ENCODE measurements at regions not wholly inside any gene's neighbourhood (a gene's known extent, or its start where the extent isn't known, plus 50 kb on each side); places are given as distances from the start of the nearest gene placed in this dataset.

DNA sequence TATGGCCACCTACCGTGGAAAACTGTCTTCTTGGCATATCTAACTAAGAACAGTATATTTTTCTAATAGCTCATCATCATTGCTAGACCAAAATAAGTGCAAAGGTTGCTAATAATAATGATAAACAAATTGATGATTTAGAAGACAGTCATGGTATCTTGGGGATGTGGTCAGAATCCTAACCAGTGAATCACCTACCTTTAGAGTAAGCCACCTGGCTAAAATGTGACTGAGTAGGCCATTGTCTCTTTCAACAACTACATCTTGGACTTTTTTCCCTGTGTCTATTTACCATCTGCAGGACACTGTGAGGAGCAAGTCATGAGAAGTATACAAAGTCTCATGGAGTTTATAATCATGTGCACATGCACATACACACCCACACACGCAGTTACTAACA, 273.5 kb upstream of the SEMA6D start:
- TF ChIP-seq EZH2 (IDR thresholded peaks at IDR 0.05) (no peak), CTCF (IDR thresholded peaks at IDR 0.05 in 2 of 3, conservative IDR thresholded peaks at IDR 0.05 in 1 of 3; ENCODE audit: borderline replicate concordance in 1 of 3, insufficient read depth in 1 of 3, low read depth in 2 of 3, low read length in 2 of 3) (no peak), YY1 (IDR thresholded peaks at IDR 0.05; ENCODE audit: extremely low read depth, insufficient replicate concordance, low read depth, low read length) (no peak), FOSL1 (IDR thresholded peaks at IDR 0.05; ENCODE audit: low read depth) (no peak), POLR2A (IDR thresholded peaks at IDR 0.05; ENCODE audit: borderline replicate concordance, extremely low read depth, insufficient read depth, insufficient read length) (no peak), EZH2phosphoT487 (IDR thresholded peaks at IDR 0.05; ENCODE audit: borderline replicate concordance) (no peak)

Data from HCT116 (cell line).